ENCODE measurements at regions not wholly inside any gene's neighbourhood (a gene's known extent, or its start where the extent isn't known, plus 50 kb on each side); places are given as distances from the start of the nearest gene placed in this dataset.

- no peaks in the 10 kb centered on the region for H3K9me3 ChIP-seq
- DNase-seq = peak; percentile 20 to 50 (median 37)
- ATAC-seq = peak; percentile 1
- intact Hi-C loops (cut with DNase I, micrococcal nuclease) = no loop called here
- TF ChIP-seq, protein P1, sequence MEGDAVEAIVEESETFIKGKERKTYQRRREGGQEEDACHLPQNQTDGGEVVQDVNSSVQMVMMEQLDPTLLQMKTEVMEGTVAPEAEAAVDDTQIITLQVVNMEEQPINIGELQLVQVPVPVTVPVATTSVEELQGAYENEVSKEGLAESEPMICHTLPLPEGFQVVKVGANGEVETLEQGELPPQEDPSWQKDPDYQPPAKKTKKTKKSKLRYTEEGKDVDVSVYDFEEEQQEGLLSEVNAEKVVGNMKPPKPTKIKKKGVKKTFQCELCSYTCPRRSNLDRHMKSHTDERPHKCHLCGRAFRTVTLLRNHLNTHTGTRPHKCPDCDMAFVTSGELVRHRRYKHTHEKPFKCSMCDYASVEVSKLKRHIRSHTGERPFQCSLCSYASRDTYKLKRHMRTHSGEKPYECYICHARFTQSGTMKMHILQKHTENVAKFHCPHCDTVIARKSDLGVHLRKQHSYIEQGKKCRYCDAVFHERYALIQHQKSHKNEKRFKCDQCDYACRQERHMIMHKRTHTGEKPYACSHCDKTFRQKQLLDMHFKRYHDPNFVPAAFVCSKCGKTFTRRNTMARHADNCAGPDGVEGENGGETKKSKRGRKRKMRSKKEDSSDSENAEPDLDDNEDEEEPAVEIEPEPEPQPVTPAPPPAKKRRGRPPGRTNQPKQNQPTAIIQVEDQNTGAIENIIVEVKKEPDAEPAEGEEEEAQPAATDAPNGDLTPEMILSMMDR (IDR thresholded peaks at IDR 0.05) = no peak
- H3K4me1 ChIP-seq (ENCODE audit: low read depth) = no peaks in the 10 kb centered on the region
- H3K36me3 ChIP-seq (ENCODE audit: low read depth) = no peaks in the 10 kb centered on the region
- no peak overlapping the region for H3K4me3 ChIP-seq
Observed at GRCh38 chrX:40167233-40167849, 69.6 kb upstream of the BCOR start.

GRCh38 chrX:40166582-40166981, 68.8 kb upstream of the BCOR start:
- intact Hi-C loops (cut with DNase I, micrococcal nuclease) = no loop called here
- TF ChIP-seq, protein P1 (IDR thresholded peaks at IDR 0.05) = no peak
- H3K36me3 ChIP-seq (ENCODE audit: low read depth) = no peaks in the 10 kb centered on the region
- no peak for ATAC-seq
- no peak overlapping the region for H3K4me3 ChIP-seq
- DNase-seq = no peak
- no peaks in the 10 kb centered on the region for H3K9me3 ChIP-seq
- no peaks in the 10 kb centered on the region for H3K4me1 ChIP-seq (ENCODE audit: low read depth)

- no peaks in the 10 kb centered on the region for H3K4me1 ChIP-seq (ENCODE audit: low read depth)
- H3K36me3 ChIP-seq (ENCODE audit: low read depth) = no peaks in the 10 kb centered on the region
- ATAC-seq = no peak
- no peaks in the 10 kb centered on the region for H3K9me3 ChIP-seq
- DNase-seq = no peak
- intact Hi-C loops (cut with DNase I, micrococcal nuclease) = no loop called here
- H3K4me3 ChIP-seq = no peak overlapping the region
- TF ChIP-seq, protein P1 (IDR thresholded peaks at IDR 0.05) = no peak
Observed at GRCh38 chrX:40165861-40166260, 68.1 kb upstream of the BCOR start.

DNA sequence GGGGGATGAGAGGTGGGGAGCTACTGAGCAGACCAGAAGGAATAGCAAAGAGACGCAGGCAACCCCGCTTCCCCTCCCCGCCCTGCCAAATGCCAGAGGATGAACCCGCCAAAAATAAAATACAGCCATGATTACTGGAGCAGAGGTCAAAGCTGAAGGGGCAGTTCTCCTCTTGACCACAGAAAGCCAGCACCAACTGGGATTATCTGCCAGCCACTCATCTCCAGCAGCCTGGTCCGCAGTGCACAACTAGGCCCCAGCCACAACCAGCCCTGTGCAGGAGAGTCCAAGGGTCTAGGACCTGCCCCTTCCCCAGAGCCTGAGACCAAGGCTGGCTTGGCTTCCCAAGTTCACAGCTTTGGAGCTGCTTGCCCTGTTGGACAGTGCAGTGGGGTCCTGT, 67.4 kb upstream of the BCOR start:
- ATAC-seq (no peak), DNase-seq (peak in 1 of 3 donors; percentile 40)
- Histone ChIP-seq H3K4me3 (no peak overlapping the region), H3K36me3 (ENCODE audit: low read depth) (no peaks in the 10 kb centered on the region), H3K4me1 (ENCODE audit: low read depth) (no peaks in the 10 kb centered on the region), H3K9me3 (no peaks in the 10 kb centered on the region)
- TF ChIP-seq, protein P1 (IDR thresholded peaks at IDR 0.05) = no peak
- intact Hi-C loops (cut with DNase I, micrococcal nuclease) = no loop called here

DNA sequence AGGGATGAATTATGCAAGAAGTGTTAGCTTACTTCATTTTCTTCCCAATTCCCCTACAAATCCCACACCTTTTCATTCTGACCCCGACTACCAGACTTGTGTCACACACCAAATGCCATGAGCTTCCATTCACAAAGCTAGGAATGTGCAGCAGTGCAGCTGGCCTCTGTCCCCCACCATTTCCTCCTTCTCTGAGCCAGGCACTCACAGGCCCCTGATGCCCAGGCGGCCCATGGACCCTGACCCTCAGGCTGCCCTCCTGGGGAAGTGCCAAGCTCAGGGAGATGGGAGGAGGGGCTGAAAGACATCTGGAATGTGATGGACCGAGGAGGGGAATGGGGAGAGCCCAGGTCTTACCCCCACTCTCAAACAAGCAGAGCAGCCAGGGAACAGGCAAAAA, 67.0 kb upstream of the BCOR start:
- H3K4me1 ChIP-seq (ENCODE audit: low read depth) = no peaks in the 10 kb centered on the region
- H3K4me3 ChIP-seq = no peak overlapping the region
- intact Hi-C loops (cut with DNase I, micrococcal nuclease) = no loop called here
- no peaks in the 10 kb centered on the region for H3K36me3 ChIP-seq (ENCODE audit: low read depth)
- H3K9me3 ChIP-seq = no peaks in the 10 kb centered on the region
- DNase-seq = no peak
- ATAC-seq = no peak
- TF ChIP-seq, protein P1 (IDR thresholded peaks at IDR 0.05) = no peak
